A673 (cell line): ENCODE measurements at regions not wholly inside any gene's neighbourhood (a gene's known extent, or its start where the extent isn't known, plus 50 kb on each side); places are given as distances from the start of the nearest gene placed in this dataset.

ENCODE experiments used
- CTCF ChIP-seq: fragments of 300-800, 200-600 bp; sonication (generic); conservative IDR thresholded peaks from 2 replicates; pipeline ENCODE4 v1.5.1; 2017; ENCODE audit warnings: low read depth, mild to moderate bottlenecking, antibody characterized with exemption, low read length, moderate library complexity, mixed read lengths
- EZH2 ChIP-seq: fragments of 200-600 bp; sonication (generic); IDR thresholded peaks from 2 replicates; pipeline ENCODE4 v1.6.1; 2017; ENCODE audit warnings: borderline replicate concordance, low read depth, mild to moderate bottlenecking, mixed read lengths, antibody characterized with exemption, low read length; ENCODE audit not compliant: poor library complexity, severe bottlenecking

DNA sequence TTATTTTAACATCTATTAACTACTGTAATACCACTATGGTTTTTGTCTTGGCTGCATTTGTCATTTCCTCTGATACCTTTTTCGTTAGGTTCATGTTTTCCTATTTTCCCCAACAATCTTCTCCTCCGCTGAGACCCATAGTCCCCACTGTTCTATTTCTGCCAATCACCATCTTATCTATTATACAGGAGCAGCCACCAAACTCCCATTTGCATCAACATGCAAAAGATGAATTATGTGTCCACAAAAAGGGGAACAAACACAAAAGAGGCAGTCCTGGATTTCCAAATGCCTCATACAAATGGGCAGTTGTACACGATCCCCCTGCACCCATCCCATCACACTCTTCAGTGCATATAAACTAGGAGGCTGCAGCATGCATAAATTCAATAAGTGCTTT, 121.7 kb upstream of the MYLIP start:
- TF ChIP-seq CTCF (no peak), EZH2 (no peak)
